Ovary (tissue), 7 donors: ENCODE measurements at regions not wholly inside any gene's neighbourhood (a gene's known extent, or its start where the extent isn't known, plus 50 kb on each side); places are given as distances from the start of the nearest gene placed in this dataset.

Experiments used
- DNase-seq, 5 donors: peaks; one replicate each; pipeline ENCODE4 v3.0.0-alpha.2; 2019 to 2020
- H3K27ac ChIP-seq, 2 donors: fragments of 200-600 bp; one replicate each; pipeline versions ENCODE4 v1.5.1 to v1.8.0; 2019 to 2022
- H3K27me3 ChIP-seq: fragments of 200-600 bp; one replicate; pipeline ENCODE4 v1.8.0; 2022
- H3K36me3 ChIP-seq: fragments of 200-600 bp; sonication (generic); one replicate; pipeline ENCODE4 v1.5.1; 2019
- H3K4me1 ChIP-seq: one replicate; pipeline ENCODE4 v1.8.1; 2013; ENCODE audit warnings: mild to moderate bottlenecking, moderate library complexity; ENCODE audit not compliant: insufficient read depth
- H3K4me3 ChIP-seq: fragments of 200-600 bp; sonication (generic); one replicate; pipeline ENCODE4 v1.5.1; 2017
- H3K9me3 ChIP-seq, 2 donors: fragments of 200-600 bp in 1 of 2; sonication (generic) in 1 of 2; one replicate each; pipeline versions ENCODE4 v1.5.1 to v1.8.1; 2013 to 2019; ENCODE audit warnings: mild to moderate bottlenecking in 1 of 2, moderate library complexity in 1 of 2
- CTCF ChIP-seq, 3 donors: fragments of 450-650 bp in 2 of 3; fragments of 200-600 bp in 1 of 3; IDR thresholded peaks; one replicate each; pipeline versions ENCODE4 v1.5.1 to v1.8.0; 2016 to 2022; ENCODE audit warnings: antibody characterized with exemption in 3 of 3, mild to moderate bottlenecking in 1 of 3
- EP300 ChIP-seq: sonication (generic); formaldehyde crosslinking; IDR thresholded peaks from one replicate; pipeline ENCODE4 v1.6.1; 2017; ENCODE audit warnings: antibody characterized with exemption
- POLR2A ChIP-seq: fragments of 450-650 bp; IDR thresholded peaks from one replicate; pipeline ENCODE4 v1.6.1; 2017; ENCODE audit warnings: antibody characterized with exemption, mild to moderate bottlenecking, moderate library complexity
- WGBS, 3 donors: extraction: QIAGEN DNeasy Blood & Tissue Kit in 1 of 3; methylation state at CpG; one replicate each; pipeline versions ENCODE4 v1.1.5 to v1.1.7; 2013 to 2017; 5-methylcytosine and 5-hydroxymethylcytosine counted together
- intact Hi-C, 4 donors: fragments of 100-400 bp; cut with DNase I; formaldehyde crosslinking; loops; one replicate each; pipeline versions ENCODE4 v1.11.0 to v1.15.1; 2022 to 2023
- donor health status: DM: no; HTN: no; CAD: no; lungs with moderate emphysema.
- donor health status: DM: no; HTN: no; CAD: no.
- donor health status: Bipolar disorder and iron deficiency.
- donor health status: DM: no; HTN: no; CAD: no.
- donor health status: DM: yes; HTN: yes; CAD: no.

GRCh38 chr16:73730481-73731090, 566.0 kb upstream of the PSMD7 start:
- H3K36me3 ChIP-seq, result no peaks in the 10 kb centered on the region
- H3K4me3 ChIP-seq, result no peak overlapping the region
- no peak overlapping the region for H3K27ac ChIP-seq
- H3K4me1 ChIP-seq, result no peaks in the 10 kb centered on the region
- 83 to 86% (median 86%) methylated on average over 15 of the region's 15 CpGs for WGBS, 3 donors
- H3K9me3 ChIP-seq, result no peaks in the 10 kb centered on the region
- TF ChIP-seq CTCF (IDR thresholded peaks at IDR 0.05) (no peak), EP300 (no peak), POLR2A (no peak)
- intact Hi-C loops, result loop anchor here in 1 of 4 donors (10.0 kb wide), 1 partner anchor 66 kb away; no protein-coding TSS in a partner anchor
- no peak for DNase-seq
- no peaks in the 10 kb centered on the region for H3K27me3 ChIP-seq

- Histone ChIP-seq H3K27me3 (no peaks in the 10 kb centered on the region), H3K4me1 (no peaks in the 10 kb centered on the region), H3K27ac (no peak overlapping the region), H3K36me3 (no peaks in the 10 kb centered on the region), H3K9me3 (no peaks in the 10 kb centered on the region), H3K4me3 (no peak overlapping the region)
- TF ChIP-seq CTCF (IDR thresholded peaks at IDR 0.05) (no peak), EP300 (no peak), POLR2A (no peak)
- DNase-seq, result no peak
- WGBS, 3 donors, result 29 to 47% (median 41%) methylated on average over 3 of the region's 3 CpGs
- intact Hi-C loops, result no loop called here
Observed at GRCh38 chr16:73725156-73725555, 571.5 kb upstream of the PSMD7 start.

- Histone ChIP-seq H3K9me3 (no peaks in the 10 kb centered on the region), H3K4me1 (no peaks in the 10 kb centered on the region), H3K36me3 (no peaks in the 10 kb centered on the region), H3K27ac (no peak overlapping the region), H3K4me3 (no peak overlapping the region), H3K27me3 (no peaks in the 10 kb centered on the region)
- 36 to 43% (median 37%) methylated on average over 2 of the region's 2 CpGs for WGBS, 3 donors
- DNase-seq, result no peak
- intact Hi-C loops, result no loop called here
- TF ChIP-seq CTCF (IDR thresholded peaks at IDR 0.05) (no peak), EP300 (no peak), POLR2A (no peak)
Observed at GRCh38 chr16:73724503-73724902, 572.1 kb upstream of the PSMD7 start.

- no peaks in the 10 kb centered on the region for H3K4me1 ChIP-seq
- H3K27me3 ChIP-seq, result no peaks in the 10 kb centered on the region
- H3K9me3 ChIP-seq, result no peaks in the 10 kb centered on the region
- TF ChIP-seq POLR2A (no peak), EP300 (no peak), CTCF (IDR thresholded peaks at IDR 0.05) (no peak)
- no peak overlapping the region for H3K4me3 ChIP-seq
- intact Hi-C loops, result no loop called here
- no peaks in the 10 kb centered on the region for H3K36me3 ChIP-seq
- 80 to 88% (median 87%) methylated on average over 11 of the region's 11 CpGs for WGBS, 3 donors
- no peak for DNase-seq
- no peak overlapping the region for H3K27ac ChIP-seq
Observed at GRCh38 chr16:73717266-73717974, 579.2 kb upstream of the PSMD7 start.
